ENCODE measurements at regions not wholly inside any gene's neighbourhood (a gene's known extent, or its start where the extent isn't known, plus 50 kb on each side); places are given as distances from the start of the nearest gene placed in this dataset.

- TF ChIP-seq, protein P1, sequence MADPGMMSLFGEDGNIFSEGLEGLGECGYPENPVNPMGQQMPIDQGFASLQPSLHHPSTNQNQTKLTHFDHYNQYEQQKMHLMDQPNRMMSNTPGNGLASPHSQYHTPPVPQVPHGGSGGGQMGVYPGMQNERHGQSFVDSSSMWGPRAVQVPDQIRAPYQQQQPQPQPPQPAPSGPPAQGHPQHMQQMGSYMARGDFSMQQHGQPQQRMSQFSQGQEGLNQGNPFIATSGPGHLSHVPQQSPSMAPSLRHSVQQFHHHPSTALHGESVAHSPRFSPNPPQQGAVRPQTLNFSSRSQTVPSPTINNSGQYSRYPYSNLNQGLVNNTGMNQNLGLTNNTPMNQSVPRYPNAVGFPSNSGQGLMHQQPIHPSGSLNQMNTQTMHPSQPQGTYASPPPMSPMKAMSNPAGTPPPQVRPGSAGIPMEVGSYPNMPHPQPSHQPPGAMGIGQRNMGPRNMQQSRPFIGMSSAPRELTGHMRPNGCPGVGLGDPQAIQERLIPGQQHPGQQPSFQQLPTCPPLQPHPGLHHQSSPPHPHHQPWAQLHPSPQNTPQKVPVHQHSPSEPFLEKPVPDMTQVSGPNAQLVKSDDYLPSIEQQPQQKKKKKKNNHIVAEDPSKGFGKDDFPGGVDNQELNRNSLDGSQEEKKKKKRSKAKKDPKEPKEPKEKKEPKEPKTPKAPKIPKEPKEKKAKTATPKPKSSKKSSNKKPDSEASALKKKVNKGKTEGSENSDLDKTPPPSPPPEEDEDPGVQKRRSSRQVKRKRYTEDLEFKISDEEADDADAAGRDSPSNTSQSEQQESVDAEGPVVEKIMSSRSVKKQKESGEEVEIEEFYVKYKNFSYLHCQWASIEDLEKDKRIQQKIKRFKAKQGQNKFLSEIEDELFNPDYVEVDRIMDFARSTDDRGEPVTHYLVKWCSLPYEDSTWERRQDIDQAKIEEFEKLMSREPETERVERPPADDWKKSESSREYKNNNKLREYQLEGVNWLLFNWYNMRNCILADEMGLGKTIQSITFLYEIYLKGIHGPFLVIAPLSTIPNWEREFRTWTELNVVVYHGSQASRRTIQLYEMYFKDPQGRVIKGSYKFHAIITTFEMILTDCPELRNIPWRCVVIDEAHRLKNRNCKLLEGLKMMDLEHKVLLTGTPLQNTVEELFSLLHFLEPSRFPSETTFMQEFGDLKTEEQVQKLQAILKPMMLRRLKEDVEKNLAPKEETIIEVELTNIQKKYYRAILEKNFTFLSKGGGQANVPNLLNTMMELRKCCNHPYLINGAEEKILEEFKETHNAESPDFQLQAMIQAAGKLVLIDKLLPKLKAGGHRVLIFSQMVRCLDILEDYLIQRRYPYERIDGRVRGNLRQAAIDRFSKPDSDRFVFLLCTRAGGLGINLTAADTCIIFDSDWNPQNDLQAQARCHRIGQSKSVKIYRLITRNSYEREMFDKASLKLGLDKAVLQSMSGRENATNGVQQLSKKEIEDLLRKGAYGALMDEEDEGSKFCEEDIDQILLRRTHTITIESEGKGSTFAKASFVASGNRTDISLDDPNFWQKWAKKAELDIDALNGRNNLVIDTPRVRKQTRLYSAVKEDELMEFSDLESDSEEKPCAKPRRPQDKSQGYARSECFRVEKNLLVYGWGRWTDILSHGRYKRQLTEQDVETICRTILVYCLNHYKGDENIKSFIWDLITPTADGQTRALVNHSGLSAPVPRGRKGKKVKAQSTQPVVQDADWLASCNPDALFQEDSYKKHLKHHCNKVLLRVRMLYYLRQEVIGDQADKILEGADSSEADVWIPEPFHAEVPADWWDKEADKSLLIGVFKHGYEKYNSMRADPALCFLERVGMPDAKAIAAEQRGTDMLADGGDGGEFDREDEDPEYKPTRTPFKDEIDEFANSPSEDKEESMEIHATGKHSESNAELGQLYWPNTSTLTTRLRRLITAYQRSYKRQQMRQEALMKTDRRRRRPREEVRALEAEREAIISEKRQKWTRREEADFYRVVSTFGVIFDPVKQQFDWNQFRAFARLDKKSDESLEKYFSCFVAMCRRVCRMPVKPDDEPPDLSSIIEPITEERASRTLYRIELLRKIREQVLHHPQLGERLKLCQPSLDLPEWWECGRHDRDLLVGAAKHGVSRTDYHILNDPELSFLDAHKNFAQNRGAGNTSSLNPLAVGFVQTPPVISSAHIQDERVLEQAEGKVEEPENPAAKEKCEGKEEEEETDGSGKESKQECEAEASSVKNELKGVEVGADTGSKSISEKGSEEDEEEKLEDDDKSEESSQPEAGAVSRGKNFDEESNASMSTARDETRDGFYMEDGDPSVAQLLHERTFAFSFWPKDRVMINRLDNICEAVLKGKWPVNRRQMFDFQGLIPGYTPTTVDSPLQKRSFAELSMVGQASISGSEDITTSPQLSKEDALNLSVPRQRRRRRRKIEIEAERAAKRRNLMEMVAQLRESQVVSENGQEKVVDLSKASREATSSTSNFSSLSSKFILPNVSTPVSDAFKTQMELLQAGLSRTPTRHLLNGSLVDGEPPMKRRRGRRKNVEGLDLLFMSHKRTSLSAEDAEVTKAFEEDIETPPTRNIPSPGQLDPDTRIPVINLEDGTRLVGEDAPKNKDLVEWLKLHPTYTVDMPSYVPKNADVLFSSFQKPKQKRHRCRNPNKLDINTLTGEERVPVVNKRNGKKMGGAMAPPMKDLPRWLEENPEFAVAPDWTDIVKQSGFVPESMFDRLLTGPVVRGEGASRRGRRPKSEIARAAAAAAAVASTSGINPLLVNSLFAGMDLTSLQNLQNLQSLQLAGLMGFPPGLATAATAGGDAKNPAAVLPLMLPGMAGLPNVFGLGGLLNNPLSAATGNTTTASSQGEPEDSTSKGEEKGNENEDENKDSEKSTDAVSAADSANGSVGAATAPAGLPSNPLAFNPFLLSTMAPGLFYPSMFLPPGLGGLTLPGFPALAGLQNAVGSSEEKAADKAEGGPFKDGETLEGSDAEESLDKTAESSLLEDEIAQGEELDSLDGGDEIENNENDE (IDR thresholded peaks at IDR 0.05; ENCODE audit: low read depth, low read length), result no peak
- no peak for TF ChIP-seq ZZZ3 (IDR thresholded peaks at IDR 0.05)
- TF ChIP-seq, protein P2, sequence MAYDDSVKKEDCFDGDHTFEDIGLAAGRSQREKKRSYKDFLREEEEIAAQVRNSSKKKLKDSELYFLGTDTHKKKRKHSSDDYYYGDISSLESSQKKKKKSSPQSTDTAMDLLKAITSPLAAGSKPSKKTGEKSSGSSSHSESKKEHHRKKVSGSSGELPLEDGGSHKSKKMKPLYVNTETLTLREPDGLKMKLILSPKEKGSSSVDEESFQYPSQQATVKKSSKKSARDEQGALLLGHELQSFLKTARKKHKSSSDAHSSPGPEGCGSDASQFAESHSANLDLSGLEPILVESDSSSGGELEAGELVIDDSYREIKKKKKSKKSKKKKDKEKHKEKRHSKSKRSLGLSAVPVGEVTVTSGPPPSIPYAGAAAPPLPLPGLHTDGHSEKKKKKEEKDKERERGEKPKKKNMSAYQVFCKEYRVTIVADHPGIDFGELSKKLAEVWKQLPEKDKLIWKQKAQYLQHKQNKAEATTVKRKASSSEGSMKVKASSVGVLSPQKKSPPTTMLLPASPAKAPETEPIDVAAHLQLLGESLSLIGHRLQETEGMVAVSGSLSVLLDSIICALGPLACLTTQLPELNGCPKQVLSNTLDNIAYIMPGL (CRISPR knock-in tag; IDR thresholded peaks at IDR 0.05), result no peak
- no peak for TF ChIP-seq HDAC2 (IDR thresholded peaks at IDR 0.05)
- TF ChIP-seq NFATC3 (IDR thresholded peaks at IDR 0.05), result no peak
- TF ChIP-seq HOMEZ (CRISPR knock-in tag; IDR thresholded peaks at IDR 0.05), result no peak
- no peak for TF ChIP-seq ZSCAN29 (IDR thresholded peaks at IDR 0.05)
- no peak for TF ChIP-seq ZNF717 (CRISPR knock-in tag; IDR thresholded peaks at IDR 0.05)
- TF ChIP-seq UBTF (IDR thresholded peaks at IDR 0.05; ENCODE audit: borderline replicate concordance in 1 of 2, low read depth in 2 of 2, low read length in 2 of 2), result 0 out of 4 replicates have a peak, but pooled peaks of 1 of the 2 experiments have one; percentile 43
- no peak for TF ChIP-seq TAF15 (IDR thresholded peaks at IDR 0.05; ENCODE audit: low read depth, low read length)
Measured at GRCh38 chr11:76721755-76722677, 51.5 kb upstream of the LRRC32 start (continued).
